NCI-H226 (cell line): ENCODE measurements at regions not wholly inside any gene's neighbourhood (a gene's known extent, or its start where the extent isn't known, plus 50 kb on each side); places are given as distances from the start of the nearest gene placed in this dataset.
"Not testable (repeated sequence)": the region's sequence is repeated elsewhere in the genome, so short reads cannot be mapped to it uniquely, and the experiment has no call there.

Source experiments
- DNase-seq: peaks from one replicate; pipeline ENCODE4 v3.0.0-alpha.2; 2015

- DNase-seq: no peak
These were observed 55.2 kb upstream of the SLIT2 start for GRCh38 chr4:20196476-20196875.

- DNase-seq: peak; percentile 57
These were observed 56.4 kb upstream of the SLIT2 start for GRCh38 chr4:20195071-20195885.

- DNase-seq: peak; percentile 72
These were observed 57.3 kb upstream of the SLIT2 start for GRCh38 chr4:20194123-20195013.

- peak; percentile 63 for DNase-seq
These were observed 58.4 kb upstream of the SLIT2 start for GRCh38 chr4:20193141-20193936.

GRCh38 chr4:20192736-20193135 is 59.0 kb upstream of the SLIT2 start:
- DNase-seq: peak; percentile 70

- DNase-seq: no peak
These were observed 66.6 kb upstream of the SLIT2 start for GRCh38 chr4:20185103-20185502.

GRCh38 chr4:20183131-20183530 is 68.6 kb upstream of the SLIT2 start:
- DNase-seq: not testable (repeated sequence)

- no peak for DNase-seq
These were observed 69.8 kb upstream of the SLIT2 start for GRCh38 chr4:20181926-20182325.

- no peak for DNase-seq
These were observed 71.2 kb upstream of the SLIT2 start for GRCh38 chr4:20180509-20180908.

- DNase-seq: no peak
These were observed 72.7 kb upstream of the SLIT2 start for GRCh38 chr4:20178902-20179576.

- no peak for DNase-seq
These were observed 74.8 kb upstream of the SLIT2 start for GRCh38 chr4:20176881-20177280.

GRCh38 chr4:20172070-20172760 is 79.5 kb upstream of the SLIT2 start:
- no peak for DNase-seq

- no peak for DNase-seq
These were observed 85.2 kb upstream of the SLIT2 start for GRCh38 chr4:20166544-20166943.

GRCh38 chr4:20159516-20159915 is 92.2 kb upstream of the SLIT2 start:
- DNase-seq: no peak

GRCh38 chr4:20158195-20158594 is 93.5 kb upstream of the SLIT2 start:
- DNase-seq: no peak

- DNase-seq: no peak
These were observed 100.3 kb upstream of the SLIT2 start for GRCh38 chr4:20151436-20151835.

- DNase-seq: not testable (repeated sequence)
These were observed 102.6 kb upstream of the SLIT2 start for GRCh38 chr4:20149143-20149542.

- peak; percentile 6 for DNase-seq
These were observed 114.5 kb upstream of the SLIT2 start for GRCh38 chr4:20137176-20137575.

GRCh38 chr4:20127626-20128025 is 124.1 kb upstream of the SLIT2 start:
- DNase-seq: no peak

GRCh38 chr4:20126906-20127305 is 124.8 kb upstream of the SLIT2 start:
- DNase-seq: peak; percentile 48

GRCh38 chr4:20124317-20125026 is 127.2 kb upstream of the SLIT2 start:
- no peak for DNase-seq
